ENCODE measurements at regions not wholly inside any gene's neighbourhood (a gene's known extent, or its start where the extent isn't known, plus 50 kb on each side); places are given as distances from the start of the nearest gene placed in this dataset.

DNA sequence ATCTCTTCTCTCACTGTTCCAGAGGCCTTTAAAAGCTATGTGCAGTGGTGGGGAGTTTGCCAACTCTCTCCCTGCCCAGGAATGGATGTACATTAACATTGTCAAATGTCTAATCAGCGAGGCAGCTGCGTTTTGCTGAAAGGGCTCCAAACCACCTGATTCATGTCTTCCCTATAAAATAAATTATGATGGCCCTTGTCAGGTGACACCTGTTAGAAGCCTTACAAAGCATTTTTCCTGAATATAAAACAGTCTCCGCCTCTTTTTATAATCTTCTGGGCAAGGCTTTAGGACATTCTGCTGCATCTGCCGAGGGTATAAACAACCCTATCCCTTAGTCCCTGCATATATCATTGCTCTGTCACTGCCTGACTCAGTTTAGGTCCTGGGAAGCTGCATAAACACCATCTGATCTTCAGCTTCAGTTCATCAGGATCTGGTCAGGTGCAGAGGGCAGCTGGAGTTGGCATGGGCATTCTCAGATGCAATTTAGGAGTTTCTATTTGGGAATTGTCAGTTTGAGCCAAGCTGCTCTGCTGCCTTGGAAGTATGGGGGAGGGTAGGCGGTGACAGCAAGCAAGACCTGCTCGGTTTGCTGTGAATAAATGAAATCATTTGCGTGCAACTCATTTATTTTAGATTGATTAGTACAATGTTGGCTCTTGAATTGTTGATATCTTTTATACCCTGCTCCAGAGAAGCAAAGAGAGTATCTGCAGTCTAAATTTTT, 103.5 kb downstream of the ACER2 start:
- DNase-seq (ENCODE audit: insufficient read length, low spot score) (no peak), FAIRE-seq (no peak)
- TF ChIP-seq POU2F2 (IDR thresholded peaks at IDR 0.05; ENCODE audit: low read depth, low read length) (no peak), POLR2A (IDR thresholded peaks at IDR 0.05; ENCODE audit: low read depth, low read length) (no peak), SPI1 (IDR thresholded peaks at IDR 0.05; ENCODE audit: low read depth, low read length) (no peak), TAF1 (IDR thresholded peaks at IDR 0.05; ENCODE audit: low read depth, low read length) (no peak), PAX5 (IDR thresholded peaks at IDR 0.05; ENCODE audit: insufficient read depth, low read length, severe bottlenecking) (no peak)

DNA sequence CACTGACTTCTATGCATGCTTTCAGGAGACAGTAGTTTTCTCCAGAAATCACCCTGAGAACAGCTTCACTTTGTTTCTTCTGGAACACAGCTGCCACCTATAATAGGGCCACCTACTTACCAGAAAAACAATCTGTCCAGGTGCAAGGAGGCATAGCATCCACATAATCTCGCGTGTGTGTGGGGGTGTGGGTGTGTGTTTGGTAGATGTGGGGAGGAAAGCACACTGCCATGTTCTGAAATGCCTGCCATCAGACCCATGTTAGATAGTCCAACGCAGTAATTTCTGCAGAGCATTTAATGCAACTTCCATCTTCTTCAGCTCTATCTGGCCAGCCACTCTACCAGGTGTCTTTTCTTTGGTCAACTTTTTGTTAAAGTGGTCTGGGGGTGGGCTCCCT, 102.9 kb downstream of the ACER2 start:
- FAIRE-seq, result no peak
- TF ChIP-seq POLR2A (IDR thresholded peaks at IDR 0.05; ENCODE audit: low read depth, low read length) (no peak), PAX5 (IDR thresholded peaks at IDR 0.05; ENCODE audit: insufficient read depth, low read length, severe bottlenecking) (no peak), POU2F2 (IDR thresholded peaks at IDR 0.05; ENCODE audit: low read depth, low read length) (no peak), TAF1 (IDR thresholded peaks at IDR 0.05; ENCODE audit: low read depth, low read length) (no peak), POLR2AphosphoS5 (IDR thresholded peaks at IDR 0.05; ENCODE audit: low read depth, low read length) (no peak), SPI1 (IDR thresholded peaks at IDR 0.05; ENCODE audit: low read depth, low read length) (no peak)

DNA sequence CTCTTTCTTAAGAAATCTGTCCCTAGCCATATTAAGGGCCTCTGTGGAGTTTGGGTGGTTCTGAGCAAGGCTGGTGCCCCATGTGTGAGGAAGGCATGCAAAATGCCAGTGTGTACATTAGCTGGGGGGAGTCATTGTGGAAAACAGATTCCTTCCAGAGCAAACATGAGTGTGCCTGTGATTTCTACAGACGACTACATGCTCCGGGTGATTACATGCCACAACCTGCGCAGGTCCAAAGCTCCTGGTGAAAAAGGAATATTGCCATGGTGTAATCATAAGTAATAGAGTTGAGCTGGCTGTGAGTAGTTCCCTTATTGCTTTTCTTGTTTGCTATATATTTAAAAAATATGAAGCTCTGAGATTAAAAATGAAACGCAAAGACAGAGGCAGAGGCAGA, 102.1 kb downstream of the ACER2 start:
- DNase-seq (ENCODE audit: insufficient read length, low spot score) (no peak), FAIRE-seq (no peak)
- TF ChIP-seq POLR2A (IDR thresholded peaks at IDR 0.05; ENCODE audit: low read depth, low read length), result no peak
- no peak for TF ChIP-seq SPI1 (IDR thresholded peaks at IDR 0.05; ENCODE audit: low read depth, low read length)
- TF ChIP-seq POLR2AphosphoS5 (IDR thresholded peaks at IDR 0.05; ENCODE audit: low read depth, low read length), result no peak
- TF ChIP-seq PAX5 (IDR thresholded peaks at IDR 0.05; ENCODE audit: insufficient read depth, low read length, severe bottlenecking), result no peak
- TF ChIP-seq TAF1 (IDR thresholded peaks at IDR 0.05; ENCODE audit: low read depth, low read length), result no peak
- TF ChIP-seq POU2F2 (IDR thresholded peaks at IDR 0.05; ENCODE audit: low read depth, low read length), result no peak

More for the DNA sequence above, 102.9 kb downstream of the ACER2 start:
- no peak for DNase-seq (ENCODE audit: insufficient read length, low spot score)
